ENCODE measurements at regions not wholly inside any gene's neighbourhood (a gene's known extent, or its start where the extent isn't known, plus 50 kb on each side); places are given as distances from the start of the nearest gene placed in this dataset.

GRCh38 chr10:10320956-10321355, 696.7 kb upstream of the CELF2 start:
- Histone ChIP-seq H3K9me3 (ENCODE audit: low read depth) (no peaks in the 10 kb centered on the region), H3K36me3 (no peaks in the 10 kb centered on the region), H3K27ac (no peak overlapping the region), H3K4me1 (ENCODE audit: low read depth) (no peaks in the 10 kb centered on the region), H3K27me3 (no peaks in the 10 kb centered on the region), H3K4me3 (no peak overlapping the region)
- DNase-seq (ENCODE audit: low read depth in 1 of 2, low spot score in 1 of 2): peak in 1 of 2 donors; percentile 89
- no peak for TF ChIP-seq CTCF (IDR thresholded peaks at IDR 0.05; ENCODE audit: low read depth, low read length)

GRCh38 chr10:10326116-10326515, 691.6 kb upstream of the CELF2 start:
- DNase-seq (ENCODE audit: low read depth in 1 of 2, low spot score in 1 of 2): peak in 1 of 2 donors; percentile 64
- TF ChIP-seq CTCF (IDR thresholded peaks at IDR 0.05; ENCODE audit: low read depth, low read length): no peak
- Histone ChIP-seq H3K36me3 (no peaks in the 10 kb centered on the region), H3K9me3 (ENCODE audit: low read depth) (no peaks in the 10 kb centered on the region), H3K4me3 (no peak overlapping the region), H3K4me1 (ENCODE audit: low read depth) (no peaks in the 10 kb centered on the region), H3K27ac (no peak overlapping the region), H3K27me3 (no peaks in the 10 kb centered on the region)

- DNase-seq (ENCODE audit: low read depth in 1 of 2, low spot score in 1 of 2): no peak
- Histone ChIP-seq H3K4me1 (ENCODE audit: low read depth) (no peaks in the 10 kb centered on the region), H3K27me3 (no peaks in the 10 kb centered on the region), H3K27ac (no peak overlapping the region), H3K9me3 (ENCODE audit: low read depth) (no peaks in the 10 kb centered on the region), H3K36me3 (no peaks in the 10 kb centered on the region), H3K4me3 (no peak overlapping the region)
- no peak for TF ChIP-seq CTCF (IDR thresholded peaks at IDR 0.05; ENCODE audit: low read depth, low read length)
Observed at GRCh38 chr10:10327934-10328333, 689.7 kb upstream of the CELF2 start.

GRCh38 chr10:10330418-10330817, 687.3 kb upstream of the CELF2 start:
- Histone ChIP-seq H3K27me3 (no peaks in the 10 kb centered on the region), H3K4me1 (ENCODE audit: low read depth) (no peaks in the 10 kb centered on the region), H3K36me3 (no peaks in the 10 kb centered on the region), H3K27ac (no peak overlapping the region), H3K4me3 (no peak overlapping the region), H3K9me3 (ENCODE audit: low read depth) (no peaks in the 10 kb centered on the region)
- DNase-seq (ENCODE audit: low read depth in 1 of 2, low spot score in 1 of 2): peak in 1 of 2 donors; percentile 70
- TF ChIP-seq CTCF (IDR thresholded peaks at IDR 0.05; ENCODE audit: low read depth, low read length): no peak

GRCh38 chr10:10332786-10333185, 684.9 kb upstream of the CELF2 start:
- H3K36me3 ChIP-seq: no peaks in the 10 kb centered on the region
- TF ChIP-seq CTCF (IDR thresholded peaks at IDR 0.05; ENCODE audit: low read depth, low read length): no peak

GRCh38 chr10:10333622-10334021, 684.0 kb upstream of the CELF2 start:
- no peaks in the 10 kb centered on the region for H3K9me3 ChIP-seq (ENCODE audit: low read depth)
- DNase-seq (ENCODE audit: low read depth in 1 of 2, low spot score in 1 of 2): no peak

More at GRCh38 chr10:10332786-10333185, 684.9 kb upstream of the CELF2 start:
- no peaks in the 10 kb centered on the region for H3K9me3 ChIP-seq (ENCODE audit: low read depth)
- peak in 1 of 2 donors; percentile 25 for DNase-seq (ENCODE audit: low read depth in 1 of 2, low spot score in 1 of 2)
- H3K27me3 ChIP-seq: no peaks in the 10 kb centered on the region
- no peak overlapping the region for H3K4me3 ChIP-seq
- H3K4me1 ChIP-seq (ENCODE audit: low read depth): no peaks in the 10 kb centered on the region
- no peak overlapping the region for H3K27ac ChIP-seq

More at GRCh38 chr10:10333622-10334021, 684.0 kb upstream of the CELF2 start:
- H3K27me3 ChIP-seq: no peaks in the 10 kb centered on the region
- no peak overlapping the region for H3K27ac ChIP-seq
- no peak overlapping the region for H3K4me3 ChIP-seq
- H3K4me1 ChIP-seq (ENCODE audit: low read depth): no peaks in the 10 kb centered on the region
- TF ChIP-seq CTCF (IDR thresholded peaks at IDR 0.05; ENCODE audit: low read depth, low read length): no peak
- no peaks in the 10 kb centered on the region for H3K36me3 ChIP-seq
